SK-N-MC (cell line): ENCODE measurements at regions not wholly inside any gene's neighbourhood (a gene's known extent, or its start where the extent isn't known, plus 50 kb on each side); places are given as distances from the start of the nearest gene placed in this dataset.

Source experiments
- EZH2 ChIP-seq: fragments of 200-600 bp; sonication (generic); IDR thresholded peaks from one replicate; pipeline ENCODE4 v1.6.1; 2017; ENCODE audit warnings: antibody characterized with exemption
- FOXP2 ChIP-seq: optimal IDR thresholded peaks from 2 replicates; pipeline ENCODE3; 2011; ENCODE audit warnings: mild to moderate bottlenecking, moderate library complexity; ENCODE audit not compliant: insufficient read depth; ENCODE audit errors: extremely low read length, control extremely low read depth
- POLR2AphosphoS5 ChIP-seq: IDR thresholded peaks from 2 replicates; pipeline ENCODE4 v1.6.1; 2012; ENCODE audit warnings: mild to moderate bottlenecking, low read depth, low read length, borderline replicate concordance

GRCh38 chr1:5142389-5142788 is 488.0 kb downstream of the AJAP1 start:
- TF ChIP-seq POLR2AphosphoS5 (no peak), EZH2 (no peak), FOXP2 (no peak)
